ENCODE measurements at regions not wholly inside any gene's neighbourhood (a gene's known extent, or its start where the extent isn't known, plus 50 kb on each side); places are given as distances from the start of the nearest gene placed in this dataset.

DNA sequence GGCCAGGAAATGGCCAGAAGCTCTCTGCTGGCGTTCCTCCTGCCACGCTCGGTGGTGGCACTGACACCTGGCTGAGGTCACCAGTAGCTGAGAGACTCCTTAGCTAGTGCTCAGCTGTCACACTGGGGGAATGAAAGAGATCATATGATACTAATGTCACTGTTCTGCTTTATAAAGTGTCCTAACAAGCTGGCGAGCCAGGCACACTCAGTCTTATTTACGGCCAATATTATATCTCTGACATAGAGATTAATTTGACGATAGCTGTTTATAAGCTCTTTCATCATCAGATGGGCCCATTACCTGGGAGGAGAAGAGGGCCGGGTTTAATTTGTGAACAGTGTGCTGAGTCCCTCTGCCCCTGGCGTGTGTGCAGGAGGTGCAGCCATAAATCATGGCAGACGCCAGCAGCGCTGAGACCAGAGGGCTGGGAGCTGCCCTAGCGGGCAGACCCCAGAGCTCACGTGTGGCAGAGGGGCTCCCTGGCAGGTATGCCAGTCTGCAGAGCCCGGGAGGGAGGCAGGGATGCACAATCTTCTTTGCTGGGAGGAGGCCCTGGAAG, 246.5 kb downstream of the HAUS1 start:
- no peak; the same call in 2 of the 3 replicates for ATAC-seq
- no peak for TF ChIP-seq PATZ1 (CRISPR knock-in tag; IDR thresholded peaks at IDR 0.05; ENCODE audit: borderline replicate concordance)
- TF ChIP-seq, protein P1, sequence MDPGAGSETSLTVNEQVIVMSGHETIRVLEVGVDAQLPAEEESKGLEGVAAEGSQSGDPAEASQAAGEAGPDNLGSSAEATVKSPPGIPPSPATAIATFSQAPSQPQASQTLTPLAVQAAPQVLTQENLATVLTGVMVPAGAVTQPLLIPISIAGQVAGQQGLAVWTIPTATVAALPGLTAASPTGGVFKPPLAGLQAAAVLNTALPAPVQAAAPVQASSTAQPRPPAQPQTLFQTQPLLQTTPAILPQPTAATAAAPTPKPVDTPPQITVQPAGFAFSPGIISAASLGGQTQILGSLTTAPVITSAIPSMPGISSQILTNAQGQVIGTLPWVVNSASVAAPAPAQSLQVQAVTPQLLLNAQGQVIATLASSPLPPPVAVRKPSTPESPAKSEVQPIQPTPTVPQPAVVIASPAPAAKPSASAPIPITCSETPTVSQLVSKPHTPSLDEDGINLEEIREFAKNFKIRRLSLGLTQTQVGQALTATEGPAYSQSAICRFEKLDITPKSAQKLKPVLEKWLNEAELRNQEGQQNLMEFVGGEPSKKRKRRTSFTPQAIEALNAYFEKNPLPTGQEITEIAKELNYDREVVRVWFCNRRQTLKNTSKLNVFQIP (CRISPR knock-in tag; IDR thresholded peaks at IDR 0.05; ENCODE audit: borderline replicate concordance, low read depth): no peak
- TF ChIP-seq TOX (CRISPR knock-in tag; IDR thresholded peaks at IDR 0.05; ENCODE audit: borderline replicate concordance): no peak
- TF ChIP-seq ARNTL (CRISPR knock-in tag; IDR thresholded peaks at IDR 0.05; ENCODE audit: borderline replicate concordance, low read depth): no peak
- TF ChIP-seq PPARA (CRISPR knock-in tag; IDR thresholded peaks at IDR 0.05; ENCODE audit: borderline replicate concordance): no peak
- no peak for TF ChIP-seq BACH2 (CRISPR knock-in tag; IDR thresholded peaks at IDR 0.05; ENCODE audit: borderline replicate concordance)
- no peak for TF ChIP-seq ZC3H10 (CRISPR knock-in tag; IDR thresholded peaks at IDR 0.05)
- TF ChIP-seq ZNF8 (CRISPR knock-in tag; IDR thresholded peaks at IDR 0.05): no peak
- no peak for TF ChIP-seq TCF4 (CRISPR knock-in tag; IDR thresholded peaks at IDR 0.05; ENCODE audit: borderline replicate concordance)
- no peak for TF ChIP-seq GLIS3 (CRISPR knock-in tag; IDR thresholded peaks at IDR 0.05)
- no peak for TF ChIP-seq CSDC2 (CRISPR knock-in tag; IDR thresholded peaks at IDR 0.05)
- no peak for TF ChIP-seq ISL1 (CRISPR knock-in tag; IDR thresholded peaks at IDR 0.05)
- TF ChIP-seq, protein P2, sequence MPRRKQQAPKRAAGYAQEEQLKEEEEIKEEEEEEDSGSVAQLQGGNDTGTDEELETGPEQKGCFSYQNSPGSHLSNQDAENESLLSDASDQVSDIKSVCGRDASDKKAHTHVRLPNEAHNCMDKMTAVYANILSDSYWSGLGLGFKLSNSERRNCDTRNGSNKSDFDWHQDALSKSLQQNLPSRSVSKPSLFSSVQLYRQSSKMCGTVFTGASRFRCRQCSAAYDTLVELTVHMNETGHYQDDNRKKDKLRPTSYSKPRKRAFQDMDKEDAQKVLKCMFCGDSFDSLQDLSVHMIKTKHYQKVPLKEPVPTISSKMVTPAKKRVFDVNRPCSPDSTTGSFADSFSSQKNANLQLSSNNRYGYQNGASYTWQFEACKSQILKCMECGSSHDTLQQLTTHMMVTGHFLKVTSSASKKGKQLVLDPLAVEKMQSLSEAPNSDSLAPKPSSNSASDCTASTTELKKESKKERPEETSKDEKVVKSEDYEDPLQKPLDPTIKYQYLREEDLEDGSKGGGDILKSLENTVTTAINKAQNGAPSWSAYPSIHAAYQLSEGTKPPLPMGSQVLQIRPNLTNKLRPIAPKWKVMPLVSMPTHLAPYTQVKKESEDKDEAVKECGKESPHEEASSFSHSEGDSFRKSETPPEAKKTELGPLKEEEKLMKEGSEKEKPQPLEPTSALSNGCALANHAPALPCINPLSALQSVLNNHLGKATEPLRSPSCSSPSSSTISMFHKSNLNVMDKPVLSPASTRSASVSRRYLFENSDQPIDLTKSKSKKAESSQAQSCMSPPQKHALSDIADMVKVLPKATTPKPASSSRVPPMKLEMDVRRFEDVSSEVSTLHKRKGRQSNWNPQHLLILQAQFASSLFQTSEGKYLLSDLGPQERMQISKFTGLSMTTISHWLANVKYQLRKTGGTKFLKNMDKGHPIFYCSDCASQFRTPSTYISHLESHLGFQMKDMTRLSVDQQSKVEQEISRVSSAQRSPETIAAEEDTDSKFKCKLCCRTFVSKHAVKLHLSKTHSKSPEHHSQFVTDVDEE (CRISPR knock-in tag; IDR thresholded peaks at IDR 0.05): no peak
- no peak for TF ChIP-seq OSR1 (CRISPR knock-in tag; IDR thresholded peaks at IDR 0.05)
- no peak for TF ChIP-seq ZNF565 (CRISPR knock-in tag; conservative IDR thresholded peaks at IDR 0.05; ENCODE audit: low read depth)
- TF ChIP-seq ZFP30 (CRISPR knock-in tag; IDR thresholded peaks at IDR 0.05): no peak
- TF ChIP-seq ESRRG (CRISPR knock-in tag; IDR thresholded peaks at IDR 0.05): no peak
- TF ChIP-seq RARB (CRISPR knock-in tag; IDR thresholded peaks at IDR 0.05): no peak
- no peak for TF ChIP-seq SNAI2 (CRISPR knock-in tag; IDR thresholded peaks at IDR 0.05)

DNA sequence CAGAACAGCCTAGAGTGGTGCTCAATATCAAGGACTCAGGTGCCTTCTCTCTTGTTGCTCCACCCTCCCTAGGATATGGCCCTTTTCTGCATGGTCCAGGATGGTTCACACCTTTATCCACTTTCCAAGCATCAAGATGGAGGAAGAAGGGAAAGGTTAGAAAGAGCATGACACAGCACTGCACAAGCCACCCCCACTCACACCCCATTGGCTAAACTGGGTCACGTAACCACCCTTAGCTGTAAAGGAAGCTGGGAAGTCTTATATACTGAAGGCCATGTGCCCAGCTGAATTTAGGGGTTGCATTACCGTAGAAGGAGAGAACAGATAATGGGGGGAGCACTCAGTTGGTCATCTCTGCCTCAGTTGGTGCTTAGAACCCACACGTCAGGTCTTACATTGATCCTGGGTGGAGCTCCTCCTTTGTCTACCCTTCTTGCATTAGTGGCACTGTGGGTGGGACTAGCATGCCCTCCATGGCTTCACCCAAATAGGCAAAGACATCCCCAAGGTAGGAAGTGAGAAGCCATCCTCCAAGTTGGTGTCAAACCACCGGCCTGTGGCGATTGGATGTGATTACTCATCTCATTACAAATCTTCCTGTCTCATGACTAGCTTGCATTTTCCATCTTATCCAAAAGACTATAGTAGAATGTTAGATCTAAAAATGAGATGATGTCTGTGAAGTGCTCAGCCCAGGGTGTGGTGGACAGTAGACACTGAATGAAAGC, 248.5 kb downstream of the HAUS1 start:
- ATAC-seq: no peak
- TF ChIP-seq, protein P1 (CRISPR knock-in tag; IDR thresholded peaks at IDR 0.05; ENCODE audit: borderline replicate concordance, low read depth): no peak
- TF ChIP-seq ZNF70 (CRISPR knock-in tag; IDR thresholded peaks at IDR 0.05) (no peak), PATZ1 (CRISPR knock-in tag; IDR thresholded peaks at IDR 0.05; ENCODE audit: borderline replicate concordance) (no peak), BACH2 (CRISPR knock-in tag; IDR thresholded peaks at IDR 0.05; ENCODE audit: borderline replicate concordance) (no peak), OSR1 (CRISPR knock-in tag; IDR thresholded peaks at IDR 0.05) (no peak), TCF4 (CRISPR knock-in tag; IDR thresholded peaks at IDR 0.05; ENCODE audit: borderline replicate concordance) (no peak), TOX (CRISPR knock-in tag; IDR thresholded peaks at IDR 0.05; ENCODE audit: borderline replicate concordance) (no peak), RARB (CRISPR knock-in tag; IDR thresholded peaks at IDR 0.05) (no peak), ZNF8 (CRISPR knock-in tag; IDR thresholded peaks at IDR 0.05) (no peak), PPARA (CRISPR knock-in tag; IDR thresholded peaks at IDR 0.05; ENCODE audit: borderline replicate concordance) (no peak), CSDC2 (CRISPR knock-in tag; IDR thresholded peaks at IDR 0.05) (no peak), ESRRG (CRISPR knock-in tag; IDR thresholded peaks at IDR 0.05) (no peak), GLIS3 (CRISPR knock-in tag; IDR thresholded peaks at IDR 0.05) (no peak), ZNF565 (CRISPR knock-in tag; conservative IDR thresholded peaks at IDR 0.05; ENCODE audit: low read depth) (no peak)
- TF ChIP-seq, protein P2 (CRISPR knock-in tag; IDR thresholded peaks at IDR 0.05): no peak
- TF ChIP-seq, protein P3, sequence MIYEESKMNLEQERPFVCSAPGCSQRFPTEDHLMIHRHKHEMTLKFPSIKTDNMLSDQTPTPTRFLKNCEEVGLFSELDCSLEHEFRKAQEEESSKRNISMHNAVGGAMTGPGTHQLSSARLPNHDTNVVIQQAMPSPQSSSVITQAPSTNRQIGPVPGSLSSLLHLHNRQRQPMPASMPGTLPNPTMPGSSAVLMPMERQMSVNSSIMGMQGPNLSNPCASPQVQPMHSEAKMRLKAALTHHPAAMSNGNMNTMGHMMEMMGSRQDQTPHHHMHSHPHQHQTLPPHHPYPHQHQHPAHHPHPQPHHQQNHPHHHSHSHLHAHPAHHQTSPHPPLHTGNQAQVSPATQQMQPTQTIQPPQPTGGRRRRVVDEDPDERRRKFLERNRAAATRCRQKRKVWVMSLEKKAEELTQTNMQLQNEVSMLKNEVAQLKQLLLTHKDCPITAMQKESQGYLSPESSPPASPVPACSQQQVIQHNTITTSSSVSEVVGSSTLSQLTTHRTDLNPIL (CRISPR knock-in tag; IDR thresholded peaks at IDR 0.05; ENCODE audit: low read depth): no peak

Data from SK-N-SH treated with all-trans-retinoic acid at 6 μM for 48 hours (cell line).